ENCODE measurements at regions not wholly inside any gene's neighbourhood (a gene's known extent, or its start where the extent isn't known, plus 50 kb on each side); places are given as distances from the start of the nearest gene placed in this dataset.
A peak's percentile ranks its signal among the peaks of the same experiment; 100 is the strongest.

- no peak for DNase-seq
Observed at GRCh38 chr18:73274812-73275621, 407.2 kb upstream of the NETO1 start.

GRCh38 chr18:73270920-73271634 is 403.3 kb upstream of the NETO1 start:
- DNase-seq, result peak; percentile 96

GRCh38 chr18:73264562-73264921 is 396.8 kb upstream of the NETO1 start:
- peak; percentile 80 for DNase-seq

- no peak for DNase-seq
Observed at GRCh38 chr18:73261923-73262322, 394.1 kb upstream of the NETO1 start.

GRCh38 chr18:73261243-73261642 is 393.5 kb upstream of the NETO1 start:
- no peak for DNase-seq

- no peak for DNase-seq
Observed at GRCh38 chr18:73258375-73259087, 390.7 kb upstream of the NETO1 start.

- DNase-seq, result no peak
Observed at GRCh38 chr18:73254564-73254963, 386.8 kb upstream of the NETO1 start.

GRCh38 chr18:73249030-73249429 is 381.2 kb upstream of the NETO1 start:
- DNase-seq, result no peak

- DNase-seq, result no peak
Observed at GRCh38 chr18:73246763-73247162, 379.0 kb upstream of the NETO1 start.

GRCh38 chr18:73245345-73245744 is 377.6 kb upstream of the NETO1 start:
- no peak for DNase-seq

- no peak for DNase-seq
Observed at GRCh38 chr18:73244401-73244800, 376.6 kb upstream of the NETO1 start.

GRCh38 chr18:73240899-73241298 is 373.1 kb upstream of the NETO1 start:
- no peak for DNase-seq

GRCh38 chr18:73235921-73236320 is 368.1 kb upstream of the NETO1 start:
- DNase-seq, result no peak

GRCh38 chr18:73235491-73235890 is 367.7 kb upstream of the NETO1 start:
- DNase-seq, result no peak

- no peak for DNase-seq
Observed at GRCh38 chr18:73232933-73233332, 365.1 kb upstream of the NETO1 start.

- DNase-seq, result no peak
Observed at GRCh38 chr18:73220663-73221062, 352.9 kb upstream of the NETO1 start.

GRCh38 chr18:73218293-73218692 is 350.5 kb upstream of the NETO1 start:
- no peak for DNase-seq

GRCh38 chr18:73214970-73215369 is 347.2 kb upstream of the NETO1 start:
- no peak for DNase-seq

GRCh38 chr18:73212442-73212841 is 344.7 kb upstream of the NETO1 start:
- DNase-seq, result no peak

- DNase-seq, result no peak
Observed at GRCh38 chr18:73201940-73202339, 334.2 kb upstream of the NETO1 start.

GRCh38 chr18:73199151-73199550 is 331.4 kb upstream of the NETO1 start:
- DNase-seq, result no peak

- DNase-seq, result no peak
Observed at GRCh38 chr18:73189718-73190117, 321.9 kb upstream of the NETO1 start.

GRCh38 chr18:73168236-73168635 is 300.4 kb upstream of the NETO1 start:
- DNase-seq, result no peak

- no peak for DNase-seq
Observed at GRCh38 chr18:73164430-73164829, 296.6 kb upstream of the NETO1 start.
